Fibroblast of upper back skin (primary cell): ENCODE measurements at regions not wholly inside any gene's neighbourhood (a gene's known extent, or its start where the extent isn't known, plus 50 kb on each side); places are given as distances from the start of the nearest gene placed in this dataset.
A peak's percentile ranks its signal among the peaks of the same experiment; 100 is the strongest.
"Not testable (repeated sequence)": the region's sequence is repeated elsewhere in the genome, so short reads cannot be mapped to it uniquely, and the experiment has no call there.

Experiments
- DNase-seq: peaks from one replicate; pipeline ENCODE4 v3.0.0-alpha.2; 2013

- DNase-seq = no peak
Measured at GRCh38 chr15:49706805-49707204, 86.0 kb downstream of the DTWD1 start.

- no peak for DNase-seq
Measured at GRCh38 chr15:49707598-49707997, 86.8 kb downstream of the DTWD1 start.

- no peak for DNase-seq
Measured at GRCh38 chr15:49709646-49710214, 88.9 kb downstream of the DTWD1 start.

GRCh38 chr15:49712162-49712561 is 91.3 kb downstream of the DTWD1 start:
- no peak for DNase-seq

- DNase-seq = no peak
Measured at GRCh38 chr15:49712846-49713450, 92.1 kb downstream of the DTWD1 start.

- DNase-seq = no peak
Measured at GRCh38 chr15:49715211-49715610, 94.4 kb downstream of the DTWD1 start.

- no peak for DNase-seq
Measured at GRCh38 chr15:49715701-49716100, 94.9 kb downstream of the DTWD1 start.

- peak; percentile 41 for DNase-seq
Measured at GRCh38 chr15:49718234-49718633, 97.4 kb downstream of the DTWD1 start.

GRCh38 chr15:49718846-49719245 is 98.0 kb downstream of the DTWD1 start:
- DNase-seq = no peak

- DNase-seq = no peak
Measured at GRCh38 chr15:49720261-49720660, 99.4 kb downstream of the DTWD1 start.

- DNase-seq = no peak
Measured at GRCh38 chr15:49721091-49721490, 100.2 kb downstream of the DTWD1 start.

GRCh38 chr15:49721621-49722020 is 100.8 kb downstream of the DTWD1 start:
- no peak for DNase-seq

GRCh38 chr15:49723981-49724380 is 103.1 kb downstream of the DTWD1 start:
- DNase-seq = no peak

GRCh38 chr15:49731187-49732099 is 110.6 kb downstream of the DTWD1 start:
- DNase-seq = no peak

GRCh38 chr15:49732109-49732508 is 111.3 kb downstream of the DTWD1 start:
- DNase-seq = not testable (repeated sequence)

GRCh38 chr15:49734089-49734488 is 113.2 kb downstream of the DTWD1 start:
- not testable (repeated sequence) for DNase-seq

- DNase-seq = no peak
Measured at GRCh38 chr15:49734831-49735508, 114.1 kb downstream of the DTWD1 start.

- DNase-seq = no peak
Measured at GRCh38 chr15:49737127-49737526, 116.3 kb downstream of the DTWD1 start.

- no peak for DNase-seq
Measured at GRCh38 chr15:49741712-49742111, 120.9 kb downstream of the DTWD1 start.

- no peak for DNase-seq
Measured at GRCh38 chr15:49742381-49742780, 121.5 kb downstream of the DTWD1 start.

- DNase-seq = no peak
Measured at GRCh38 chr15:49747340-49747739, 126.5 kb downstream of the DTWD1 start.

- no peak for DNase-seq
Measured at GRCh38 chr15:49748791-49749190, 127.9 kb downstream of the DTWD1 start.

- no peak for DNase-seq
Measured at GRCh38 chr15:49750553-49750952, 129.7 kb downstream of the DTWD1 start.
